Choroid plexus epithelial cell (primary cell): ENCODE measurements at regions not wholly inside any gene's neighbourhood (a gene's known extent, or its start where the extent isn't known, plus 50 kb on each side); places are given as distances from the start of the nearest gene placed in this dataset.
"Not testable (repeated sequence)": the region's sequence is repeated elsewhere in the genome, so short reads cannot be mapped to it uniquely, and the experiment has no call there.

ENCODE experiments used
- DNase-seq: peaks from one replicate; pipeline ENCODE4 v3.0.0-alpha.2; 2010; ENCODE audit warnings: low read depth
- H3K4me3 ChIP-seq: 2 replicates; pipeline ENCODE4 v1.5.1; 2011; ENCODE audit warnings: low read depth, mild to moderate bottlenecking, control low read depth, low read length, moderate library complexity
- CTCF ChIP-seq: conservative IDR thresholded peaks from 2 replicates; pipeline ENCODE4 v1.5.1; 2011; ENCODE audit warnings: low read depth, mild to moderate bottlenecking, control low read depth, inconsistent platforms, low read length, moderate library complexity

- H3K4me3 ChIP-seq: no peak overlapping the region
- DNase-seq: peak; percentile 70
- no peak for TF ChIP-seq CTCF
Measured at GRCh38 chr14:51458563-51458955, 193.2 kb upstream of the FRMD6 start.

GRCh38 chr14:51460011-51460410, 191.7 kb upstream of the FRMD6 start:
- peak; percentile 73 for DNase-seq
- no peak overlapping the region for H3K4me3 ChIP-seq
- peak; percentile 22 for TF ChIP-seq CTCF

- no peak overlapping the region for H3K4me3 ChIP-seq
- TF ChIP-seq CTCF: no peak
- DNase-seq: no peak
Measured at GRCh38 chr14:51462182-51462581, 189.5 kb upstream of the FRMD6 start.

- DNase-seq: no peak
- no peak for TF ChIP-seq CTCF
- H3K4me3 ChIP-seq: no peak overlapping the region
Measured at GRCh38 chr14:51462706-51463105, 189.0 kb upstream of the FRMD6 start.

GRCh38 chr14:51463461-51463860, 188.2 kb upstream of the FRMD6 start:
- H3K4me3 ChIP-seq: no peak overlapping the region
- DNase-seq: no peak
- no peak for TF ChIP-seq CTCF

GRCh38 chr14:51464411-51464810, 187.3 kb upstream of the FRMD6 start:
- no peak for TF ChIP-seq CTCF
- DNase-seq: no peak
- no peak overlapping the region for H3K4me3 ChIP-seq

- no peak overlapping the region for H3K4me3 ChIP-seq
Measured at GRCh38 chr14:51465486-51465885, 186.2 kb upstream of the FRMD6 start.

GRCh38 chr14:51467392-51467791, 184.3 kb upstream of the FRMD6 start:
- H3K4me3 ChIP-seq, DNase-seq: not testable (repeated sequence)

More at GRCh38 chr14:51465486-51465885, 186.2 kb upstream of the FRMD6 start:
- no peak for TF ChIP-seq CTCF
- DNase-seq: no peak
